Peyer's patch (tissue), 4 donors: ENCODE measurements at regions not wholly inside any gene's neighbourhood (a gene's known extent, or its start where the extent isn't known, plus 50 kb on each side); places are given as distances from the start of the nearest gene placed in this dataset.

Experiments used
- CTCF ChIP-seq, 6 experiments: fragments of 450-650 bp in 4 of 6; fragments of 200-600 bp in 2 of 6; sonication (generic) in 1 of 6; IDR thresholded peaks; one replicate each; pipeline ENCODE4 v1.5.1; 2017 to 2019; ENCODE audit warnings: antibody characterized with exemption in 6 of 6, mild to moderate bottlenecking in 3 of 6, moderate library complexity in 1 of 6
- POLR2A ChIP-seq, 2 donors: fragments of 450-650 bp; IDR thresholded peaks; one replicate each; pipeline ENCODE4 v1.5.1; 2017; ENCODE audit warnings: antibody characterized with exemption in 2 of 2, mild to moderate bottlenecking in 2 of 2, moderate library complexity in 2 of 2

- TF ChIP-seq CTCF (IDR thresholded peaks at IDR 0.05) (no peak), POLR2A (IDR thresholded peaks at IDR 0.05) (no peak)
These were observed 57.5 kb downstream of the CSF2 start for GRCh38 chr5:132130918-132131715.
